Kidney (tissue), 13 donors: ENCODE measurements at regions not wholly inside any gene's neighbourhood (a gene's known extent, or its start where the extent isn't known, plus 50 kb on each side); places are given as distances from the start of the nearest gene placed in this dataset.

Experiments used
- DNase-seq, 5 donors: peaks; one replicate each; pipeline ENCODE4 v3.0.0-alpha.2; 2013 to 2020
- FAIRE-seq: peaks from 2 replicates; lab custom pipeline; 2012; peaks lifted over from hg19 to GRCh38; lab: Jason Lieb, UNC
- H3K27ac ChIP-seq, 2 donors: one replicate each; pipeline ENCODE4 v1.7.0; 2013; ENCODE audit warnings: low read depth in 2 of 2, low read length in 2 of 2, inconsistent platforms in 1 of 2
- H3K27me3 ChIP-seq: one replicate; pipeline ENCODE4 v1.7.1; 2013; ENCODE audit warnings: low read length, inconsistent platforms; ENCODE audit not compliant: control insufficient read depth, insufficient read depth
- H3K36me3 ChIP-seq, 3 donors: one replicate each; pipeline versions ENCODE4 v1.7.0 to v1.7.1; 2013; ENCODE audit warnings: low read length in 3 of 3, control low read depth in 1 of 3, inconsistent platforms in 1 of 3; ENCODE audit not compliant: insufficient read depth in 3 of 3, control insufficient read depth in 2 of 3
- H3K4me1 ChIP-seq, 3 donors: one replicate each; pipeline versions ENCODE4 v1.7.0 to v1.7.1; 2013; ENCODE audit warnings: low read length in 3 of 3, inconsistent platforms in 1 of 3, low read depth in 1 of 3; ENCODE audit not compliant: control insufficient read depth in 2 of 3, insufficient read depth in 2 of 3
- H3K4me3 ChIP-seq, 3 donors: one replicate each; pipeline versions ENCODE4 v1.7.0 to v1.8.1; 2013; ENCODE audit warnings: low read length in 3 of 3, control low read depth in 1 of 3, inconsistent platforms in 1 of 3
- H3K9ac ChIP-seq, 3 donors: one replicate each; pipeline versions ENCODE4 v1.7.0 to v1.7.1; 2013; ENCODE audit warnings: low read length in 3 of 3, control low read depth in 1 of 3, inconsistent platforms in 1 of 3
- H3K9me3 ChIP-seq, 3 donors: one replicate each; pipeline versions ENCODE4 v1.7.0 to v1.7.1; 2013; ENCODE audit warnings: low read length in 3 of 3, control low read depth in 1 of 3, inconsistent platforms in 1 of 3; ENCODE audit not compliant: control insufficient read depth in 2 of 3, insufficient read depth in 1 of 3
- intact Hi-C: fragments of 100-400 bp; cut with DNase I; formaldehyde crosslinking; loops from one replicate; pipeline ENCODE4 v1.11.1; 2022
- TF ChIP-seq, protein P1 (sequence below): IDR thresholded peaks from 3 replicates; pipeline ENCODE4 v1.5.1; 2012; ENCODE audit warnings: mild to moderate bottlenecking, moderate library complexity, borderline replicate concordance; ENCODE audit not compliant: insufficient read depth; ENCODE audit errors: extremely low read depth
- donor health status: control.
- donor health status: control.
- donor health status: control.
- donor health status: control.
- donor health status: control.
- donor health status: DM: yes; HTN: yes; CAD: no.
- donor health status: Normal renal cell carcinoma (clear cell type).

DNA sequence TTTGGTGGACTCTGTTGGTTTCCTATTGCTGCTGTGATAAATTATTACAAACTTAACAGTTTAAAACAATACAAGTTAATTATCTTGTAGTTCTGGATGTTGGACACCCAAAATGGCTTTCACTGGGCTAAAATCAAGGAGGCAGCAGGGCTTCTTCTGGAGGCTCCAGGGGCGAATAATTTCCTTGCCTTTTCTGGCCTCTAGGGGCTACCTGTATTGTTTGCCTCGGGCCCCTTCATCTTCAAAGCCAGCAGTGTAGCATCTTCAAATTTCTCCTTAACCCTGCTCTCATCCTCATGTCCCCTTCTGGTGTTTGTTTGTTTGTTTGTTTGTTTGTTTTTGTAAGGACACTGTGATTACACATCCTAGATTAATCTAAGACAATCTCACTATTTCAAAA is 60.5 kb upstream of the ANKEF1 start:
- no peaks in the 10 kb centered on the region for H3K27me3 ChIP-seq
- no peak overlapping the region for H3K9ac ChIP-seq
- H3K4me3 ChIP-seq: no peak overlapping the region
- H3K4me1 ChIP-seq: no peaks in the 10 kb centered on the region
- H3K9me3 ChIP-seq: no peaks in the 10 kb centered on the region
- no peak for DNase-seq
- no peak overlapping the region for H3K27ac ChIP-seq
- FAIRE-seq: no peak
- intact Hi-C loops: loop anchor here (10.0 kb wide), 2 partner anchors 120 to 450 kb away; no protein-coding TSS in a partner anchor
- no peaks in the 10 kb centered on the region for H3K36me3 ChIP-seq
- TF ChIP-seq, protein P1, sequence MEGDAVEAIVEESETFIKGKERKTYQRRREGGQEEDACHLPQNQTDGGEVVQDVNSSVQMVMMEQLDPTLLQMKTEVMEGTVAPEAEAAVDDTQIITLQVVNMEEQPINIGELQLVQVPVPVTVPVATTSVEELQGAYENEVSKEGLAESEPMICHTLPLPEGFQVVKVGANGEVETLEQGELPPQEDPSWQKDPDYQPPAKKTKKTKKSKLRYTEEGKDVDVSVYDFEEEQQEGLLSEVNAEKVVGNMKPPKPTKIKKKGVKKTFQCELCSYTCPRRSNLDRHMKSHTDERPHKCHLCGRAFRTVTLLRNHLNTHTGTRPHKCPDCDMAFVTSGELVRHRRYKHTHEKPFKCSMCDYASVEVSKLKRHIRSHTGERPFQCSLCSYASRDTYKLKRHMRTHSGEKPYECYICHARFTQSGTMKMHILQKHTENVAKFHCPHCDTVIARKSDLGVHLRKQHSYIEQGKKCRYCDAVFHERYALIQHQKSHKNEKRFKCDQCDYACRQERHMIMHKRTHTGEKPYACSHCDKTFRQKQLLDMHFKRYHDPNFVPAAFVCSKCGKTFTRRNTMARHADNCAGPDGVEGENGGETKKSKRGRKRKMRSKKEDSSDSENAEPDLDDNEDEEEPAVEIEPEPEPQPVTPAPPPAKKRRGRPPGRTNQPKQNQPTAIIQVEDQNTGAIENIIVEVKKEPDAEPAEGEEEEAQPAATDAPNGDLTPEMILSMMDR: no peak

DNA sequence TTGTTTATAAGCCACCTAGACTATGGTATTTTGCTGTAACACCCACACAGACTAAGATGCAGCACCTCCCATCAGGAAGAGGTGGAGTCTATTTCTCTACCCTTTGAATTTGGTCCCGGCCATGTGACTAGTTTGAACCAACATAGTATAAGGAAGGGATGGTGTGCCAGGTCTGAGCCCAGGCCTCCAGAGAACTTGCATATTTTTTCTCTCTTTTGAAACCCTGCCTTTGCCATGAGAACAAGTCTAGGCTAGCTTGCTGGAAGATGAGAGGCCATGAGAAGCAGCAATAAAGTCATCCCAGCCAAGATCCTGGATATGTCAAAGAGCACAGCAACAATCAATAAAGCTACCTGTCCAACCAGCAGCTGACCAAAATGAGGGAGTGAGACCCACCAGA is 63.0 kb upstream of the ANKEF1 start:
- no peak for FAIRE-seq
- no peaks in the 10 kb centered on the region for H3K36me3 ChIP-seq

DNA sequence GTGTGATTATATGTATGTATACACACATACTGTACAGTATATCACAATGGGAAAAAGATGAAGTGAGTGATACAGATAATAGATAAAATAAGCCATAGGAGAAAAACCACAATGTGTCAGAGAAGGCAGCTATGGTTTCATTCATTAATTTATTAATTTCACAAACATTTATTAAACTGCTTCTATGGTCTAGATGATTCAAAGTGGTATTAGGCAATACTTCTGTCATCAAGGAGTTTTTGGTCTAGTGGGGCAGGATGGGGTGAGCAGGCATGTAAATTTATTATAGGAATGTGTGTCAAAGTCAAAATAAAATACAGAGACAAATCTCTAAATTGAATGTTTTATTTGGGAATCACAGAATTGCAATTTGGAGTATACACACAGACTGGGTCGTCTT is 65.2 kb upstream of the ANKEF1 start:
- TF ChIP-seq, protein P1: no peak

More for the DNA sequence above, 63.0 kb upstream of the ANKEF1 start:
- no peak overlapping the region for H3K27ac ChIP-seq
- TF ChIP-seq, protein P1: no peak
- DNase-seq: no peak
- no peak overlapping the region for H3K9ac ChIP-seq
- no peaks in the 10 kb centered on the region for H3K27me3 ChIP-seq
- no peak overlapping the region for H3K4me3 ChIP-seq
- no peaks in the 10 kb centered on the region for H3K4me1 ChIP-seq
- no peaks in the 10 kb centered on the region for H3K9me3 ChIP-seq
- intact Hi-C loops: loop anchor here (10.0 kb wide), 2 partner anchors 123 to 453 kb away; no protein-coding TSS in a partner anchor

DNA sequence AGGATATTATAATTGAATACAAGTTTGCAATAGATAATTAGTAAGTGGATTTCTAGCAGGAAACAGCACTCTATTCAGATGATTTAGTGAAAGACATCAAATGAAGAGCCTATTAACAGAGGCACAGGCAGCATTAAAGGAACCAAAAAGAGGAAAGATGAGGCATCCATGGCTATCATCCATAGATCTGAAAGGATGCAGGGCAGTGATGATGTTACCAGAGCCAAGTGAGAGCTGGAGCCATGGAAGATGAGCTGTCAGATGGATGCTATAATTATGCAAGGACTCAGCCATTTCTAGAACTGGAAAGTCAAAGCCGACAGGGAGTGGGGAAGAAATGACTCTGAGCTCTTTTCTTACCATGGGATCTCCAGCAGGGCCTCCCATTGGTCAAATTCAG is 66.8 kb upstream of the ANKEF1 start:
- no peak for DNase-seq
- H3K4me3 ChIP-seq: no peak overlapping the region
- H3K36me3 ChIP-seq: no peaks in the 10 kb centered on the region
- intact Hi-C loops: no loop called here
- no peak for FAIRE-seq
- H3K27me3 ChIP-seq: no peaks in the 10 kb centered on the region
- TF ChIP-seq, protein P1: no peak
- H3K27ac ChIP-seq: no peak overlapping the region
- H3K9me3 ChIP-seq: no peaks in the 10 kb centered on the region
- no peaks in the 10 kb centered on the region for H3K4me1 ChIP-seq
- no peak overlapping the region for H3K9ac ChIP-seq

More for the DNA sequence above, 65.2 kb upstream of the ANKEF1 start:
- H3K36me3 ChIP-seq: no peaks in the 10 kb centered on the region
- H3K9ac ChIP-seq: no peak overlapping the region
- FAIRE-seq (no peak), DNase-seq (no peak)
- no peak overlapping the region for H3K27ac ChIP-seq
- H3K27me3 ChIP-seq: no peaks in the 10 kb centered on the region
- no peaks in the 10 kb centered on the region for H3K4me1 ChIP-seq
- intact Hi-C loops: loop anchor here (10.0 kb wide), 2 partner anchors 125 to 455 kb away; no protein-coding TSS in a partner anchor
- H3K4me3 ChIP-seq: no peak overlapping the region
- H3K9me3 ChIP-seq: no peaks in the 10 kb centered on the region
